Amniotic stem cell (primary cell): ENCODE measurements at regions not wholly inside any gene's neighbourhood (a gene's known extent, or its start where the extent isn't known, plus 50 kb on each side); places are given as distances from the start of the nearest gene placed in this dataset.

ENCODE experiments used
- DNase-seq: peaks from one replicate; lab custom pipeline; 2025; lab: John Stamatoyannopoulos, UW

- DNase-seq = no peak
Measured at GRCh38 chr9:16951502-16951901, 81.0 kb upstream of the BNC2 start.

DNA sequence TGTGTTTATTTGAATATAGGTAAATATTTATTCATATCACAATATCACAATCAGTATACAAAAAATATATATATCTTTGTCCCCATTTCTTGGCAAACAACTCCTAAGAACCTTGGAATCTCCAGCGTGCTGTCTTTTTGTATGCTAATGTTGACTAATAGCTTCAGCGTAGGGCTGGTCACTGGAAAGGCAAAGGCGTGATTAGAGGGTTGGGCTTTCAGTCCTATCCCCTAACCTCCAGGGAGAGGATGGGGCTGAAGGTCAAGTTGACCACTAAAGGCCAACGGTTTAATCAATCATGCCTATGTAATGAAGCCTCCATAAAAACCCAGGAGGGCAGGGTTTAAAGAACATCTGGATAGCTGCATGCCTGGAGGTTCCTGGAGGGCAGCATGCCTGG, 79.6 kb upstream of the BNC2 start:
- DNase-seq = no peak

DNA sequence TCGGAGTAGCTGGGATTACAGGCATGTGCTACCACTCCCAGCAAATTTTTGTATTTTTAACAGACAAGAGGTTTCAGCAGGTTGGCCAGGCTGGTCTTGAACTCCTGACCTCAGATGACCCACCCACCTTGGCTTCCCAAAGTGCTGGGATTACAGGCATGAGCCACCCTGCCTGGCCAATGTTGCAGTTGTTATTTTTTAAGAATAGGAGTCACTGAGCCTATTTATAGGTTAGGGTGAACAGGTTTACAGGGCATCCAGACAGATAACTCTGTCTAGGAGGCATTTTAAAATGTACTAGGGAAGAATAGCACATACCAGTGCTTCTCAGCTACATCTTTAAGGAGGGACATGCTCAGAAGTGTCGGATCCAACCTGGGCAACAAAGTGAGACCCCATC, 60.1 kb upstream of the BNC2 start:
- no peak for DNase-seq

- no peak for DNase-seq
Measured at GRCh38 chr9:16928179-16928945, 57.9 kb upstream of the BNC2 start.

DNA sequence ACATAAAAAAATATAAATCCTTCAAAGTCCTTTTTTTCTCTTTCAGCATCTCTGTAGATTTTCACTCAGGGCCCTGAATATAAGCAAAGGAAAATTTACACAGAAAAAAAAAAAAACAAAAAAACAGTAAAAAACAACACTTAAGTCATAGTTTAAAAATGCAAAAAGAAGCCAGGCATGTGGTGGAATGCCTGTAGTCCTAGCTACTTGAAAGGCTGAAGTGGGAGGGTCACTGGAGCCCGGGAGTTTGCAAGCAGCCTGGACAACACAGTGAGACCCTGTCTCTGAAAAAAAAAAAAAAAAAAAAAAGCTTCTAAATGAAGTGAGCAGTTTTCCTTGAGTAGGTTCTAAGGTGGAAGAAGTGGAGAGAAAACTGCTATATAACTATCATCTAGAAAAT, 55.0 kb upstream of the BNC2 start:
- DNase-seq = no peak

DNA sequence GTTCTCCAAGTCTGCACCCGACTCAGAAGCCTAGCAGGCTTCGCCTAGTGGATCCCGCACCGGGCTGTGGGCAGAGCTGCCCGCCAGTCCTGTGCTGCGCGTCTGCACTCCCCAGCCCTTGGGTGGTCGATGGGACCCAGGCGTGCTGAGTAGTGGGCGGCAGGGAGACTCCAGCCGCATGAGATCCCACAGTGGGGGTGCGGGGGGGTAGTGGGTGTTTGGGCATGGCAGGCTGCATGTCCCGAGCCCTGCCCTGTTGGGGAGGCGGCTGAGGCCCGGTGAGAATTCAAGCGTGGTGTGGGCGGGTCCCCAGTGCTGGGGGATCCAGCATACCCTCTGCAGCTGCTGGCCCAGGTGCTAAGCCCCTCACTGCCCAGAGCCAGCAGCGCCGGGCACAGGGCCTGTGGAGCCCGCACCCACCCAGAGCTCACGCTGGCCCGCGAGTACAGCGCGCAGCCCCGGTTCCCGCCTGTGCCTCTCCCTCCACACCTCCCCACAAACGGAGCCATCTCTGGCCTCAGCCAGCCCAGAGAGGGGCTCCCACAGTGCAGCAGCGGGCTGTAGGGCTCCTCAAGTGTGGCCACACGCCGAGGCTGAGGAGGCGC, 53.9 kb upstream of the BNC2 start:
- DNase-seq = no peak

- no peak for DNase-seq
Measured at GRCh38 chr9:16921855-16922254, 51.4 kb upstream of the BNC2 start.
